ENCODE measurements at regions not wholly inside any gene's neighbourhood (a gene's known extent, or its start where the extent isn't known, plus 50 kb on each side); places are given as distances from the start of the nearest gene placed in this dataset.

GRCh38 chr2:35251156-35251555 is 1104.4 kb upstream of the CRIM1 start:
- H3K4me3 ChIP-seq (ENCODE audit: low read depth, low read length): no peak overlapping the region
- ChIA-PET CTCF (no interaction called here), POLR2A (no interaction called here)
- TF ChIP-seq, protein P1, sequence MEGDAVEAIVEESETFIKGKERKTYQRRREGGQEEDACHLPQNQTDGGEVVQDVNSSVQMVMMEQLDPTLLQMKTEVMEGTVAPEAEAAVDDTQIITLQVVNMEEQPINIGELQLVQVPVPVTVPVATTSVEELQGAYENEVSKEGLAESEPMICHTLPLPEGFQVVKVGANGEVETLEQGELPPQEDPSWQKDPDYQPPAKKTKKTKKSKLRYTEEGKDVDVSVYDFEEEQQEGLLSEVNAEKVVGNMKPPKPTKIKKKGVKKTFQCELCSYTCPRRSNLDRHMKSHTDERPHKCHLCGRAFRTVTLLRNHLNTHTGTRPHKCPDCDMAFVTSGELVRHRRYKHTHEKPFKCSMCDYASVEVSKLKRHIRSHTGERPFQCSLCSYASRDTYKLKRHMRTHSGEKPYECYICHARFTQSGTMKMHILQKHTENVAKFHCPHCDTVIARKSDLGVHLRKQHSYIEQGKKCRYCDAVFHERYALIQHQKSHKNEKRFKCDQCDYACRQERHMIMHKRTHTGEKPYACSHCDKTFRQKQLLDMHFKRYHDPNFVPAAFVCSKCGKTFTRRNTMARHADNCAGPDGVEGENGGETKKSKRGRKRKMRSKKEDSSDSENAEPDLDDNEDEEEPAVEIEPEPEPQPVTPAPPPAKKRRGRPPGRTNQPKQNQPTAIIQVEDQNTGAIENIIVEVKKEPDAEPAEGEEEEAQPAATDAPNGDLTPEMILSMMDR (IDR thresholded peaks at IDR 0.05; ENCODE audit: insufficient read depth, low read length, missing control alignments): no peak
- DNase-seq (ENCODE audit: low read depth, low spot score): no peak

DNA sequence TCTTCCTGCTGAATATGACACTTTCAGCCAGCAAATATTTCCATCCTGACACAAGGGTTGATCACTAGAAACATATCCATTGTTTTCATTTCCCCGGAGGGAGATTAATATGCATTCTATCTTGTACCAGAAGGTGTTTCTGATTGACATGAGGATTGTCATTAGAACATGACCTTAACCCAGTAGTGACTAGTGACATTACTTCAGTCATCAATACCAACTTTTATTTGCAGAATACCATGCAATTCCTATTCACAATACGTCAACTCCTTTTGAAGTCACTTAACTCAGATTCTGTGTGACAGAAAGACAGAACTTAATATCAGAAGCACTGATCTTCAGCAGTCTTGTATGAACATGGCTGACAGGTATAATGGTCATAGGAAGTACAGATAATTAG is 1108.9 kb upstream of the CRIM1 start:
- no peak overlapping the region for H3K4me3 ChIP-seq (ENCODE audit: low read depth, low read length)
- ChIA-PET POLR2A (no interaction called here), CTCF (no interaction called here)
- no peak for DNase-seq (ENCODE audit: low read depth, low spot score)
- TF ChIP-seq, protein P1 (IDR thresholded peaks at IDR 0.05; ENCODE audit: insufficient read depth, low read length, missing control alignments): no peak

DNA sequence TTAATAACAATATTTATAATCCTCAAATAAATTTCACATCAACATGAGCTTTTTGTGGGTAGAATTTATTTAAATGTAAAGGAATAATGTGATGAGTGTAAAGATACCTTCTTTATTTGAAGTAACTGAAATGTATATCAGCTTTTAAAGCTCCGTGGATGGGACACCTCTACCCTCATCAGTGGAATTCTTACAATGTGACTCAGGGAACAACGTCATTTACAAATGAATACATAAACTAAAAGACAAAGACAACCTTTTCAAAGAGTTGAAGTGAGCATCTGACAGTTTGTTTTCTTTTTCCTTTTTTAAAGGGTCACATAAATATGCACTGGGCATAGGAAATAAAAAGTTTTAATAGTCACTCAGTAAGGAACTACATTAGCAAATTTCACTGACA is 1127.0 kb upstream of the CRIM1 start:
- H3K4me3 ChIP-seq (ENCODE audit: low read depth, low read length): no peak overlapping the region
- no peak for DNase-seq (ENCODE audit: low read depth, low spot score)
- ChIA-PET POLR2A (no interaction called here), CTCF (no interaction called here)
- TF ChIP-seq, protein P1 (IDR thresholded peaks at IDR 0.05; ENCODE audit: insufficient read depth, low read length, missing control alignments): no peak

DNA sequence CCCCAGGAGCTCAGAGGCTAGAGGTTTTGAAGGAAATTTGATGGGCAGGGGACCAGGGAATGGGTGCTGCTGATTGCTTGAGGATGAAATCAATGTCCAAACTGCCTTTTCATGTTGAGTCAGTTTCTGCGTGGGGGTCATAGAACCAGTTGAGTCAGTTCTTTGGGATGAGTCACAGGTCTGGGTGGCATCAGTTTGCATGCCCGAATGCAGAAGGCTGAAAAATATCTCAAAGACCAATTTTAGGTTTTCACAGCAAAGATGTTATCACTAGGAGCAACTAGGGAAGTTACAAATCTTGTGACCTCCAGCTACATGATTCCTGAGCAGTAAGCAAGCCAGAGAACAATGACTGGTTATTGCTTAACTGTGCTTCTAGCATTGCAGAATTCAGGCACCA is 1135.1 kb upstream of the CRIM1 start:
- TF ChIP-seq, protein P1 (IDR thresholded peaks at IDR 0.05; ENCODE audit: insufficient read depth, low read length, missing control alignments): no peak
- H3K4me3 ChIP-seq (ENCODE audit: low read depth, low read length): no peak overlapping the region
- ChIA-PET POLR2A (no interaction called here), CTCF (no interaction called here)
- DNase-seq (ENCODE audit: low read depth, low spot score): no peak

GRCh38 chr2:35204881-35205280 is 1150.7 kb upstream of the CRIM1 start:
- no peak overlapping the region for H3K4me3 ChIP-seq (ENCODE audit: low read depth, low read length)
- CTCF ChIA-PET: no interaction called here
- POLR2A ChIA-PET: no interaction called here
- TF ChIP-seq, protein P1 (IDR thresholded peaks at IDR 0.05; ENCODE audit: insufficient read depth, low read length, missing control alignments): no peak
- DNase-seq (ENCODE audit: low read depth, low spot score): no peak

DNA sequence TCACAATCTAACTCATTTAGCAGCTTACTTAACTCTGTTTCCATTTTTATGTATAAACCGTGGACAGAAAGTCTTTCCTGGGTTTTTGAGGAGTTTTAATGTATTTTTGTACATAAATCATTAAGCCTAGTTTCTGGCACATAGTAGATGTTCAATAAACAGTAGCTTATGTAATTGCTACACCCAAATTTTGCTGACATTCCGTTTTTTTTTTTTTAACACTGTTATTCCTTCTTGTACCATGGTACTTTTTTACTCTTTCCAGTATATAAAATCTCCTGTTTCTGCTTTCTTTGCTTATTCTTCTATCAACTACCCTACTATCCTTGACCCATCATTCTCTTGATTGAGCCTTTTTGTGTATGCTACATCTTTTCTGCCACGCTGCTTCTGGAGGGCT is 1151.3 kb upstream of the CRIM1 start:
- DNase-seq (ENCODE audit: low read depth, low spot score): no peak
- H3K4me3 ChIP-seq (ENCODE audit: low read depth, low read length): no peak overlapping the region
- CTCF ChIA-PET: no interaction called here
- TF ChIP-seq, protein P1 (IDR thresholded peaks at IDR 0.05; ENCODE audit: insufficient read depth, low read length, missing control alignments): no peak
- POLR2A ChIA-PET: no interaction called here

All from AG04449 (cell line).